ENCODE measurements at regions not wholly inside any gene's neighbourhood (a gene's known extent, or its start where the extent isn't known, plus 50 kb on each side); places are given as distances from the start of the nearest gene placed in this dataset.

DNA sequence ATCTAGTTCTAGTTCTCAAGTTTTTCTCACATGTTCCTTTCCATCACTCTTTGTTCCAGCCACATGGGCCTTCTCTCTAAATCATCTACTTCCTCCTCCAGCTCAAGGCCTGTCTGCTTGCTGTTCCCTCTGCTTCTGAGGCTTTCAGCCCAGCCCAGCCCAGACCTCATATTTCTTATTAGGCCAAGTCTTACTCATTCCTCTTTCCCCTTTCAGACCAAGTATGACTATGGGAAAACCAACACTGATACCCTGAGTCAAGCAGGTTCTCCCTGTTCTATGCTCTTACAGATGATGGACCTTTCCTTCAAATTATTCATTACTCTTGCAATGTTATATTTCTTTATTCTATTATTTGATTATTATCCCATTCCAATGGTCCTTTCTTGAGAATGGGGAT is 80.3 kb upstream of the SEM1 start:
- intact Hi-C loops (cut with DNase I; ENCODE audit: low total_unique reads): no loop called here
- Histone ChIP-seq H3K27ac (no peak overlapping the region), H3K36me3 (no peaks in the 10 kb centered on the region), H3K27me3 (peaks cover 0 to 44% of the 10 kb centered on the region in 2 donors), H3K9me3 (no peaks in the 10 kb centered on the region), H3K4me3 (no peak overlapping the region), H3K4me1 (no peaks in the 10 kb centered on the region)
- TF ChIP-seq POLR2A (IDR thresholded peaks at IDR 0.05) (no peak), POLR2AphosphoS5 (IDR thresholded peaks at IDR 0.05) (no peak)
- TF ChIP-seq, protein P1, sequence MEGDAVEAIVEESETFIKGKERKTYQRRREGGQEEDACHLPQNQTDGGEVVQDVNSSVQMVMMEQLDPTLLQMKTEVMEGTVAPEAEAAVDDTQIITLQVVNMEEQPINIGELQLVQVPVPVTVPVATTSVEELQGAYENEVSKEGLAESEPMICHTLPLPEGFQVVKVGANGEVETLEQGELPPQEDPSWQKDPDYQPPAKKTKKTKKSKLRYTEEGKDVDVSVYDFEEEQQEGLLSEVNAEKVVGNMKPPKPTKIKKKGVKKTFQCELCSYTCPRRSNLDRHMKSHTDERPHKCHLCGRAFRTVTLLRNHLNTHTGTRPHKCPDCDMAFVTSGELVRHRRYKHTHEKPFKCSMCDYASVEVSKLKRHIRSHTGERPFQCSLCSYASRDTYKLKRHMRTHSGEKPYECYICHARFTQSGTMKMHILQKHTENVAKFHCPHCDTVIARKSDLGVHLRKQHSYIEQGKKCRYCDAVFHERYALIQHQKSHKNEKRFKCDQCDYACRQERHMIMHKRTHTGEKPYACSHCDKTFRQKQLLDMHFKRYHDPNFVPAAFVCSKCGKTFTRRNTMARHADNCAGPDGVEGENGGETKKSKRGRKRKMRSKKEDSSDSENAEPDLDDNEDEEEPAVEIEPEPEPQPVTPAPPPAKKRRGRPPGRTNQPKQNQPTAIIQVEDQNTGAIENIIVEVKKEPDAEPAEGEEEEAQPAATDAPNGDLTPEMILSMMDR (IDR thresholded peaks at IDR 0.05): no peak
- DNase-seq (ENCODE audit: low spot score in 2 of 2): no peak

GRCh38 chr7:96792115-96792514 is 82.5 kb upstream of the SEM1 start:
- TF ChIP-seq, protein P1 (IDR thresholded peaks at IDR 0.05): no peak
- TF ChIP-seq POLR2A (IDR thresholded peaks at IDR 0.05) (no peak), POLR2AphosphoS5 (IDR thresholded peaks at IDR 0.05) (no peak)
- intact Hi-C loops (cut with DNase I; ENCODE audit: low total_unique reads): no loop called here
- no peaks in the 10 kb centered on the region for H3K36me3 ChIP-seq
- no peak overlapping the region for H3K27ac ChIP-seq
- no peak overlapping the region for H3K4me3 ChIP-seq
- H3K4me1 ChIP-seq: no peaks in the 10 kb centered on the region
- no peak for DNase-seq (ENCODE audit: low spot score in 2 of 2)
- H3K27me3 ChIP-seq: peaks cover 0 to 54% of the 10 kb centered on the region in 2 donors
- no peaks in the 10 kb centered on the region for H3K9me3 ChIP-seq

DNA sequence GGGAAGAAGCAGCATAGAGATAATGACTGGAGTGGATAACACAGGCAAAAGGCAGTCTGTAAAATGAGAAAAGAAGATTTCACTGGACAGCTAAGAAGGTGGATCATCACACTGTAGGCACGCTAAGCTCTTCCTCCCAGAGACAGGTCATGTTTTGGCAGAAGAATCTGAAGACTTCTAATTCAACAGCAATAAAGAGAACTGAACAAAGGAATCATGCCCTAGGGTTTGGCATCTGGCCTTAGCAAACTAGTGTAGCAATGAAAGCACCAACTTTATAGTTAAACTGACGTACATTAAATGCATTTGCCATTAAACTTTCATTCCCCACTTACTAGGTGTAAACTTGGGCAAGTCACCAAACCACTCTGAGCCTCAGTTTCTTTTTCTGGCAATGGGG is 84.4 kb upstream of the SEM1 start:
- no peak overlapping the region for H3K27ac ChIP-seq

DNA sequence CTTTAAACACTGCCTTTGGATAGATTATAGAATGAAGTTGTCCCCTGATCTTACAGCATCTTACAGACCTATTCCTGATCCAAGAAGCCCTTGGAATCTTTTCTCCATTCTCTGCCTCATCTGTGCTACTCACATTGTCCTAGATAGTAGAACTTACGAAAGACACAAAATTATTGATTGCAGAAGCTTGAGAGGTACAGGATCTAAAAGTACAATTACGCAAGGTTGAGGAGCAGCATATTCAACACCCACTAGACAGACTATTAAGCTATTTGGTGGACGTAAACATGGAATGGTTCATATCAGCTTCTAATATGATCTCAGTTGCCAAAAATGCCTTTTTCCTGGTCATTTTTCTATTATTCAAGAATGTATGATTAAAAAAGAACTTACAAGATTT is 90.5 kb upstream of the SEM1 start:
- H3K27me3 ChIP-seq: peaks cover 0 to 54% of the 10 kb centered on the region in 2 donors
- intact Hi-C loops (cut with DNase I; ENCODE audit: low total_unique reads): no loop called here
- no peak for DNase-seq (ENCODE audit: low spot score in 2 of 2)

More for the DNA sequence above, 84.4 kb upstream of the SEM1 start:
- TF ChIP-seq, protein P1 (IDR thresholded peaks at IDR 0.05): no peak
- TF ChIP-seq POLR2AphosphoS5 (IDR thresholded peaks at IDR 0.05): no peak
- TF ChIP-seq POLR2A (IDR thresholded peaks at IDR 0.05): no peak
- peaks cover 0 to 68% of the 10 kb centered on the region in 2 donors for H3K27me3 ChIP-seq
- no peak overlapping the region for H3K4me3 ChIP-seq
- intact Hi-C loops (cut with DNase I; ENCODE audit: low total_unique reads): no loop called here
- no peaks in the 10 kb centered on the region for H3K36me3 ChIP-seq
- no peaks in the 10 kb centered on the region for H3K9me3 ChIP-seq
- H3K4me1 ChIP-seq: no peaks in the 10 kb centered on the region
- DNase-seq (ENCODE audit: low spot score in 2 of 2): no peak

DNA sequence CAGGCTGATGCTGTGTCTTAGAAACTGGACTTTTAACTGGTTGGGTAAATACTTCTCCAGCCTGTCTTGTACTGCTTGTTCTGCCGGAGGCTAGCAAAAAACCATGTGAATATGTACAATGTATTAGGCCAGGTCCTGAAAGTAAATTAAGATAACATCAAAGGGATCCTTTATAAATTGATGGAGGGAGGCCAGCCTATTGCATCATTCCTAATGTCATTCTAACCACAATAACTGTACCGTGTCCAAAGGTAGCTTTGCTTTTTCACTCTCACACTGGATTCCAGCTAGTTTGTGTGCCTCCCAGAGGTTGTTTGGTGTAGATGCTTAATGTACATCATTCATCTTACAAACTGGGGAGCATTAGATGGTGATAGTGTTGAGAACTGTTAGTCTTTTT is 91.2 kb upstream of the SEM1 start:
- H3K27ac ChIP-seq: no peak overlapping the region
- TF ChIP-seq POLR2A (IDR thresholded peaks at IDR 0.05): no peak
- TF ChIP-seq POLR2AphosphoS5 (IDR thresholded peaks at IDR 0.05): no peak
- TF ChIP-seq, protein P1 (IDR thresholded peaks at IDR 0.05): no peak
- no peak overlapping the region for H3K4me3 ChIP-seq

More for the DNA sequence above, 90.5 kb upstream of the SEM1 start:
- Histone ChIP-seq H3K4me1 (no peaks in the 10 kb centered on the region), H3K36me3 (no peaks in the 10 kb centered on the region), H3K9me3 (no peaks in the 10 kb centered on the region), H3K27ac (no peak overlapping the region), H3K4me3 (no peak overlapping the region)
- TF ChIP-seq POLR2AphosphoS5 (IDR thresholded peaks at IDR 0.05): no peak
- TF ChIP-seq, protein P1 (IDR thresholded peaks at IDR 0.05): no peak
- no peak for TF ChIP-seq POLR2A (IDR thresholded peaks at IDR 0.05)

More for the DNA sequence above, 91.2 kb upstream of the SEM1 start:
- no peaks in the 10 kb centered on the region for H3K9me3 ChIP-seq
- H3K27me3 ChIP-seq: peaks cover 0 to 55% of the 10 kb centered on the region in 2 donors
- H3K36me3 ChIP-seq: no peaks in the 10 kb centered on the region
- DNase-seq (ENCODE audit: low spot score in 2 of 2): peak in 1 of 2 donors; percentile 45
- intact Hi-C loops (cut with DNase I; ENCODE audit: low total_unique reads): no loop called here
- H3K4me1 ChIP-seq: no peaks in the 10 kb centered on the region

All from breast epithelium (tissue), 4 donors.